Esophagus squamous epithelium (tissue), 5 donors: ENCODE measurements at regions not wholly inside any gene's neighbourhood (a gene's known extent, or its start where the extent isn't known, plus 50 kb on each side); places are given as distances from the start of the nearest gene placed in this dataset.

Experiments
- DNase-seq: peaks from one replicate; lab custom pipeline; 2025; lab: John Stamatoyannopoulos, UW
- H3K27ac ChIP-seq, 4 donors: fragments of 200-600 bp; sonication (generic); one replicate each; pipeline ENCODE4 v1.5.1; 2016 to 2019; ENCODE audit warnings: mild to moderate bottlenecking in 1 of 4
- H3K27me3 ChIP-seq, 4 donors: fragments of 200-600 bp; sonication (generic); 1 replicate in 3 of 4; 2 replicates in 1 of 4; pipeline versions ENCODE4 v1.5.1 to v1.6.0; 2017 to 2021; ENCODE audit warnings: antibody characterized with exemption in 1 of 4
- H3K36me3 ChIP-seq, 3 donors: fragments of 200-600 bp; sonication (generic); one replicate each; pipeline ENCODE4 v1.5.1; 2016 to 2019
- H3K4me1 ChIP-seq, 3 donors: fragments of 200-600 bp; sonication (generic); one replicate each; pipeline ENCODE4 v1.5.1; 2017 to 2019
- H3K4me3 ChIP-seq, 4 donors: fragments of 200-600 bp; sonication (generic); 1 replicate in 3 of 4; 2 replicates in 1 of 4; pipeline ENCODE4 v1.5.1; 2016 to 2019; ENCODE audit warnings: mild to moderate bottlenecking in 2 of 4, moderate library complexity in 1 of 4
- H3K9me3 ChIP-seq, 3 donors: fragments of 200-600 bp; sonication (generic); one replicate each; pipeline ENCODE4 v1.5.1; 2016 to 2019
- CTCF ChIP-seq, 6 experiments: fragments of 450-650 bp in 4 of 6; fragments of 200-600 bp in 2 of 6; sonication (generic) in 2 of 6; IDR thresholded peaks; one replicate each; pipeline ENCODE4 v1.5.1; 2016 to 2019; ENCODE audit warnings: antibody characterized with exemption in 6 of 6, mild to moderate bottlenecking in 4 of 6, moderate library complexity in 4 of 6
- POLR2A ChIP-seq, 4 donors: fragments of 450-650 bp; IDR thresholded peaks; one replicate each; pipeline ENCODE4 v1.6.1; 2017; ENCODE audit warnings: antibody characterized with exemption in 4 of 4, mild to moderate bottlenecking in 4 of 4, moderate library complexity in 3 of 4
- WGBS, 2 donors: methylation state at CpG; one replicate each; pipeline ENCODE4 v1.1.5; 2018; 5-methylcytosine and 5-hydroxymethylcytosine counted together
- intact Hi-C: fragments of 100-400 bp; cut with DNase I; formaldehyde crosslinking; loops from one replicate; pipeline ENCODE4 v1.15.0; 2022
- donor health status: DM: yes; HTN: yes; CAD: no.

- Histone ChIP-seq H3K27ac (no peak overlapping the region), H3K27me3 (no peaks in the 10 kb centered on the region), H3K4me1 (no peaks in the 10 kb centered on the region), H3K9me3 (no peaks in the 10 kb centered on the region), H3K36me3 (no peaks in the 10 kb centered on the region), H3K4me3 (no peak overlapping the region)
- intact Hi-C loops: no loop called here
- 20 to 28% methylated on average over 4 of the region's 4 CpGs for WGBS, 2 donors
- TF ChIP-seq POLR2A (IDR thresholded peaks at IDR 0.05) (no peak), CTCF (IDR thresholded peaks at IDR 0.05) (no peak)
- no peak for DNase-seq
These were observed 1229.8 kb upstream of the WWC1 start for GRCh38 chr5:167061695-167062094.

DNA sequence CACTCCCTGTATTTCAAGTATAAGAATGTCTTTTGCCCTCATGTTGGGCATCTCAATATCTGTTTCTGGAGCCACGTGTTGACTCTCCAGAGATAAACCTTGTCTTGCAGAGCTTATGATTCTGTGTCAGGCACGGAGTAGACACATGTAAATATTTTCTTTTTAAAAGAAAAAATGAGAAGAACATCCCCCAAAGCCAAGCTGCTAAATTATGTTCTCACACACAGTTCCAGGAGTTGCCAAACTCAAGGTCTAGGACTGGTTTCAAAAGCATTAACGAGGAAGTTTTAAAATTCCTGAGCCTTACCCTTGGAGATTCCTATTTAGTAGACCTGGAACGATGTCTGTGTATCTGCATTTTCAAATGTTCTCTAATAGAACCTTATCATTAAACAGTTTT is 1228.3 kb upstream of the WWC1 start:
- Histone ChIP-seq H3K27ac (no peak overlapping the region), H3K4me1 (no peaks in the 10 kb centered on the region), H3K36me3 (no peaks in the 10 kb centered on the region), H3K9me3 (no peaks in the 10 kb centered on the region), H3K27me3 (no peaks in the 10 kb centered on the region), H3K4me3 (no peak overlapping the region)
- intact Hi-C loops: no loop called here
- WGBS, 2 donors: 41 to 47% methylated on average over 4 of the region's 4 CpGs
- TF ChIP-seq CTCF (IDR thresholded peaks at IDR 0.05) (no peak), POLR2A (IDR thresholded peaks at IDR 0.05) (no peak)
- DNase-seq: no peak

GRCh38 chr5:167063788-167064187 is 1227.7 kb upstream of the WWC1 start:
- TF ChIP-seq CTCF (IDR thresholded peaks at IDR 0.05) (no peak), POLR2A (IDR thresholded peaks at IDR 0.05) (no peak)
- intact Hi-C loops: no loop called here

DNA sequence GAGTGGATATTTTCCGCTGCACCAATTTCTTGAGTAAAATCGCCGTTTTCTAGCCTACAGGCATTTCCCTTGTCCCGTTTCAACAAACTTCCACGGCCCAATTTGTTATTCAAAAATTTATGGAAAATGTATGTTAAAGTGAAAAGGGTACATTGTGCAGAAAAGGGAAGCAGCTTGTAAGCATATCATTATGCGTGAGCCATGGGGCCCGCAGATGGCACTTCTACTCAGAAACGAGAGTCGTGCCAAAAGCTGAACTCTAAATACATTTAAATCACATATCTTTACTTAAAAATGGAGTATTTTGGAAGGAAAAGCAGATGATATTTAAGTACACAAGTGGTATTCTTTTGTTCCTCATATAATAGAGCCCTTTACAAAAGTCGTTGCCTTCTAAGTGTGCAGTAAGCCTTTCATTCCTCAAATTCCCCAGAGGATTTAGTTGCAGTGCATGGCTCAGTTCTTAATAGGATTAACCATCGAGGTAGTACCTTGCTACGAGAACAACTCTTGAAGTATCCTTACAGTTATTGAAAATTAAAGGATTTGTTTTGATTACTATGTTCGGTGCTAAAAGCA is 1227.2 kb upstream of the WWC1 start:
- H3K9me3 ChIP-seq: no peaks in the 10 kb centered on the region
- H3K27ac ChIP-seq: no peak overlapping the region
- no peak overlapping the region for H3K4me3 ChIP-seq
- DNase-seq: no peak
- TF ChIP-seq POLR2A (IDR thresholded peaks at IDR 0.05) (no peak), CTCF (IDR thresholded peaks at IDR 0.05) (no peak)
- no peaks in the 10 kb centered on the region for H3K36me3 ChIP-seq
- no peaks in the 10 kb centered on the region for H3K27me3 ChIP-seq
- intact Hi-C loops: no loop called here
- H3K4me1 ChIP-seq: no peaks in the 10 kb centered on the region
- 48 to 63% methylated on average over 13 of the region's 13 CpGs for WGBS, 2 donors

More at GRCh38 chr5:167063788-167064187, 1227.7 kb upstream of the WWC1 start:
- H3K27me3 ChIP-seq: no peaks in the 10 kb centered on the region
- no peaks in the 10 kb centered on the region for H3K4me1 ChIP-seq
- H3K4me3 ChIP-seq: no peak overlapping the region
- no peak for DNase-seq
- H3K36me3 ChIP-seq: no peaks in the 10 kb centered on the region
- H3K27ac ChIP-seq: no peak overlapping the region
- 68 to 77% methylated on average over 8 of the region's 8 CpGs for WGBS, 2 donors
- H3K9me3 ChIP-seq: no peaks in the 10 kb centered on the region

- TF ChIP-seq CTCF (IDR thresholded peaks at IDR 0.05) (no peak), POLR2A (IDR thresholded peaks at IDR 0.05) (no peak)
- Histone ChIP-seq H3K9me3 (no peaks in the 10 kb centered on the region), H3K36me3 (no peaks in the 10 kb centered on the region), H3K27ac (no peak overlapping the region), H3K4me1 (no peaks in the 10 kb centered on the region), H3K4me3 (no peak overlapping the region), H3K27me3 (no peaks in the 10 kb centered on the region)
- intact Hi-C loops: no loop called here
- DNase-seq: no peak
- 56 to 64% methylated on average over 3 of the region's 3 CpGs for WGBS, 2 donors
These were observed 1225.7 kb upstream of the WWC1 start for GRCh38 chr5:167065794-167066193.
